ENCODE measurements at regions not wholly inside any gene's neighbourhood (a gene's known extent, or its start where the extent isn't known, plus 50 kb on each side); places are given as distances from the start of the nearest gene placed in this dataset.

DNA sequence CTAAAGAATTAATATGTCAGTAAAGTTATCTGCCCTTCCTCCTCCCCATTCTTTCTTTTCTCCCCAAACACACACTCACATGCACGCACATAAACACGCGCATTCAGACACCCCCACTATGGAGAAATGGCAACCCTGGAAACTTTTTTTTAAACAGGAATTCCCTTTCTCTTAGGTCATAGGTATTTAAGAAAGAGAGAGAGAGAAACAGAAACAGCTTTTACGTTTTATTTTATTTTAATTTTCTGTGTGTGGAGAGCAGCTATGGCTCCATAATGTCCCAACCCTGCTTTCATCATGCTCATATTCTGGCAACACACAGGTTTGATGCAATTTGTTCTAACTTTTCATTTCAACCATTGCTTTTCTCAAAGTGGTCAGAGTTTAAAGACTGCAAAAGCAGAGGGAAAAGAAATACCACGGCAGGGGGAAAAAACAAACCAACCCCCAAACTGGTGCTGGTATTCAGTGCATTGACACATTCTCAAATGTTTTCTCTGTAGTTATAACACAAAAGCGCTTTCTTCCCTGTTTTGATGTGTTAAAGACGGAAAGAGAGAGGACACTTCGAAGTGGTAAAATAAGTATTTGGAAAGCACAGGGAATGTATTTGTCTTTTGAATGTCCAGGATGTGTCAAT, 126.0 kb upstream of the TMEM161B start:
- no peak for DNase-seq

DNA sequence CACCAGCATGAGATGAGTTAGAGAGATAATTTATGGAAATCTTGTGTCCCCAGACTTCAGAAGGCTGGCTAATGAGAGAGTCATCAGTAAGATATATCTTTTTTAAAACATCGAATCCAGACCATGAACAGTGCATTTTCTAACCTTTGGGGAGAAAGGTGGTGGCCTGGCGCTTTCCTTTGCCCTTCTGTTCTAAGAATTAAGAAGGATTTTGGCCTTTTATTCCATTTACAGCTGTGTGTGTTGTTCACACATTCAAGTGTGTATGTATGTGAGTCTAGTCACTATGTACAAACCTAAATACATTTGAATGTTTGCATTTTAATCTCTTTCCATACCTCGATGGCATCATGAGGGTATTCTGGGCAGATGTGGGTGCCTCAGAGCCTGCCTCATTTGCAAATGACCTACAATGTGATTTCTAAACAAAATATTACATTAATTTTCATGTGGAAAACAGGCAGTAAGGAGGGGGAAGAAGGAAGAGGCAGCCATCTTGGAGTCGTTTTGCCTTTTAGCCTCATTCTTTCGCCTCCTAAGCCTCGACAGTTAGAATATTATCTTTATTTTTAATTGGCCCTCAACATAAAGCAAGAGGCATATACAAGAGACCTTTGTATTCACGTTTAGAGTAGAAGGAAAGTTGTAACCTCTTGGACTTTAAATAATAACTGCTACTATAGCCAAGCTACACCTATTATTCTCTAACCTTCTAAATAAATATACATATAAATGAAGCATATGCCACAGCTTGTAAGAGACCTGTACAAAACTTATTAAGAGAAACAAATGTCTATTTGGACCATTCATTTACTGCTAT, 125.3 kb upstream of the TMEM161B start:
- DNase-seq: no peak

DNA sequence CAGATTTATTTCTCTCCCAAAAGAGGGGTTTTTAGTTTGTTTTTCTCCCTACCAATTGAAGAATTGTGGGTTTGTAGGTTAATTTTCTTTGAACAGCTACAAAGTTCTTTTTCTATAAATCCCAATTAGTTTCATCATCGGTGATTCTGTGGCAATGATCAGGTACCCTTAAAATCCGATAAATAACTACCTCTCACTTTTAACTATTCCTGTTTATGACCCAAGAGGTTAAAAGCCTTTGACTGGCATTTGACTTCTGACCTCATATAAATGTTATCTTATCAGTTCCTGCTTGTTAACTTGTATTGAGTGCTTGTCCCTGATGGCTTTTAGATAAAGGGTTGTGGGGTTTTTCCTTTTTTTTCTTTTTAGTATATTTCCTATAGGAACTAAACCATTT, 124.4 kb upstream of the TMEM161B start:
- DNase-seq: no peak

DNA sequence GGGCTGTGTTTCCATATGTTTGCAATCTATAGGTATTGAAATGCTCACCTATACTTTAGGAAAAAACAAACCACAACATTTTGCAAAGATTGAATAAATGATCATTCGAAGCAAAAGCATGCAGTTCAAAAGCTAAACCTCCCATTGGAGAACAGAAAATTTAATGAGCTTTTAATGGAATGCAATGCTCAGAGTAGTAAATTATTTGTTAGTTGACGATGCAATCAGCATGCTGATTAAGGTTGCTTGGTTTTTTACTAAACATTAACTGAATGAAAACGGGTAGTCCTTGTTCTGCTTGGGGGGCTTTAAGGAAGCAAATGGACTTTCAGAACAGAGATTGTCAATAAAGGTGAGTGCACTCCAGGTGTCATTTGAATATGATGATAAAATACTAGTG, 123.3 kb upstream of the TMEM161B start:
- DNase-seq: no peak

DNA sequence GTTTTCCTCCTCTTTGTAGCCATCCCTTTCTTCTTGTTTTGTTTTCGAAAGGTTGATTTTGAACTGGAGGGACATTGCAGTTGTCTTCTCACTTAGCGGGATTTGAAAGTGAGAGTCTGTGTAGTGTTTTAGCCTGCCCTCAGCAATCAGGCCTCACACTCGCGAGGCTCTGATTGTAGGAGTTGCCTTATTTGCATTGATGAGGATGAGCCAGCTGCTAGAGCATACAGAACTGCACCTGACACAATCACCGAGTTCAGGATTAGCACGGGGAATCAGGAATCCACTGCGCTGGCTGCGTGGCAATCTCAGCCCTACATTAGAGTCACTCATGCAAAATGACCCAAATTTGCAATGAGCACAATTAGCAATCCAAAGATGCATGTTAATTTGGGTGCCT, 122.5 kb upstream of the TMEM161B start:
- DNase-seq: no peak

DNA sequence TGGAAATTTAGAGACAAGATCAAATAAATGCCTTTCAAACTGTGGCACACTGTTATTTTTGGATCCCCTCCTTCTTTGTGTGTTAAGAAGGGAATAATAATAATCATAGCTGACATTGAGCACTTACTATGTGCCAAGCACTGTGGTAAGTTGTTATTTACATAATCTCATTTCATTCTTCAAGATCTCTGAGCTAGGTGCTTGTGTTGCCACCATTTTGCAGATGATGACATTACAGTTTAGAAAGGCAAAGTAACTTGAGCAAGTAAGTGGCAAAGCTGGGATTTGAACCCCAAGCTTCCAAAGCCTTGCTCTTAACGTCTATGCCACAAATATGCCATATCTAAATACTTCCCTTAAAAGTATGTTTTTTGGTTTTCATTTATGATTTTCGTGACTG, 121.8 kb upstream of the TMEM161B start:
- no peak for DNase-seq

DNA sequence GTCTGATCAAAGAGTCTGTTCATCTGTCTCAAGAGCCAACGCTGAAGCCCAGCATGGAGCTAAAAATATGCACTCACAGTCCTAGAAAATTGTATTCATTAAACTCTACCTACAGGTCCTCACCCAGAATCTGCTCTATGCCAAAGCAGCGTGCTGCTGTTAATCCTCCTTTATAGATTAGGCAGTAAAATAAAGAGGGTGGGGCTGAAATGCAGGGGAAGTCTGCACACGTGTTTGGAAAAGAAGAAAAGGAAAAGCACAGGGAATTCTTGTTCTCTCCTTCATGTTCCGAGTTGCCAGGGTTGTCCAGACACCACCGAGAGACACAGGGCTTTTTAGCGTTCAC, 121.4 kb upstream of the TMEM161B start:
- no peak for DNase-seq

DNA sequence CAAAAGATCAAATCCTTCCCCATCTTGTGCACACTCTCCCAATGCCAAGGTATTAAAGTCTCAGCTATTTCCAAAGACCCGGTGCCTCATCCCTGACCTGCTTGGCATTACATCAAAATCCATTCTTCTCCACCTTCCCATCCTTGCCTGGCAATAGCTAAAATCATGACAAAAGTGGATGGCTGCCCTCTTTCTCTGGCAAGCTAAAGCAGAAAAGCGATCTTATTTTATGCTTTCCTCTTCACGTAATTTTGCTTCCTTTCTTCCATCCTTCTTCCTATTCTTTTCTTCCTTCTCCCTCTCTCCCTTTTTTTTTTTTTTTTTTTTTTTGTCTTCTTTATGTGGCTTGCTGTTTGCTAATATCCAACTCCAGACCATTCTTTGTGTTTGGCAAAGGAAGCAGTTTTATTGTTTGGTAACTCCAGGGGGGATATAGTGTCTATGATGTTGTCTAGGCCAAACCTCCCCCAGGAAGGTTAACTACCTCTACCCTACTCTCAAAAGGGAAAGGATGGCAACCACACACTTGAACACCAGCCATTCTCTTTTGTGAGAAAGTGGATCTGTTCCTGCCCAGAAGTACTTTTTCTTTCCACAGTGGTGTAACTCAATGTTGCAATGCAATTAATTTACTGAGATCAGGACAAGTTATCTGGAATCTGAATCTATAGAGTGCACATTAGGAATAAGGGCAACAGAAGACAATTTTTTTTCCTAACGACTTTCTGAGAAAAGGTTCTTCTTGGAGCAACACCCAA, 120.9 kb upstream of the TMEM161B start:
- DNase-seq: no peak

DNA sequence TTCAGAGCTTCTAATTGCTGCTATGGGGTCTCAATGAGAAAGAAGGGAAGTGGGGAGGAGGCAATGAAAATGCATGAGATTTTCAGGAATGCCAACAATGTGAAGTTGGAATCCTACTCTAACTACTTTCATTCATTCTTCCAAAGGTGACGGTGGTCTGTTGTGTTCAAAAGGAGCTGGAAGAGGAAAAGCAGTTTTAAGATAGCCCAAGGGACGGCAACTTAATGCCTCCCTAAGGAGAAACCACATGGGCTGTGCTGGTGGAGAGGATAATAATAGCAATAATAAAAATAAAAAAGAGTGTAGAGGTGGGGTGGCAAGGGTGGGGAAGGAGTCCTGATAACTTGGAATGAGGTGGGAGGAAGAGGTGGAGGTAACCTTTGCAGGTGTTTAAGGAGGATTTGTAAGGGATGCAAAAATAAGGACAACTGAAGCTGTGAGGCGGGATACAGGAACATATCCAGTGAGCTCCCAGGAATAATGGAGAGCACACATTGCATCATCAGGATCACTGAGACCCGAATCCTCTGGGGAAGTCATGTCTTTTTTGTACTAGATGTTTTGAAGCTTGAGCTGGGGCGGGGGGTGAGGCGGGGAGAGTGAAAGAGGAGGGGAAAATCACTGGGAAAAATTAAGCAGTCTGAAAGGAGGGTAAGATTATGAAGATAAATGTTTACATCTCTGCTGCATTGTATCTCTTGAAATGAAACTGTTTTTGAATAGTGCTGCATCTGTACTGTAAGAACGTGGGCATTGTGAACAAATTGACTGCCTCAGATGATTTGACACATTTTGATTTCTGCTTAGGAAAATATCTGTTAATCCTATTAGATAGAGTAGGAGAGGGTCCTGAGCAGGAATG, 120.1 kb upstream of the TMEM161B start:
- no peak for DNase-seq

DNA sequence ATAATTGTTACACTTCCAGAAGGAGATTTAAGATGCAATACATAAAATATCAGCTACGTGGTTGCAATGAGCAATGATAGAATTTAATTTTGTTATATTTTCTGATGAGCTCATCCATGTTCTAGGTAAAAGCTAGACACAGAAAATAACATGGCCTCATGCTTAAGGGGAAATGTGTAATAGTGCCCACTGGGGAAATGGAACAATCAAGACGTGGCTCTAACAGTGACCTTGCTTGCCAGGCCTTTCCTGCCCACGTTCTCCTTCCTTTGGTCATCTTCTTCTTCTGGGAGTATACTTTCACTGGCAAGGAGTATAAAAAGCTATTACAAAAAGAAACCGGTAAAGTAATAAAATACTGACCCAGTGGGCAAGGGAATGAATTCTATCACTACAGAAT, 116.2 kb upstream of the TMEM161B start:
- DNase-seq: no peak

DNA sequence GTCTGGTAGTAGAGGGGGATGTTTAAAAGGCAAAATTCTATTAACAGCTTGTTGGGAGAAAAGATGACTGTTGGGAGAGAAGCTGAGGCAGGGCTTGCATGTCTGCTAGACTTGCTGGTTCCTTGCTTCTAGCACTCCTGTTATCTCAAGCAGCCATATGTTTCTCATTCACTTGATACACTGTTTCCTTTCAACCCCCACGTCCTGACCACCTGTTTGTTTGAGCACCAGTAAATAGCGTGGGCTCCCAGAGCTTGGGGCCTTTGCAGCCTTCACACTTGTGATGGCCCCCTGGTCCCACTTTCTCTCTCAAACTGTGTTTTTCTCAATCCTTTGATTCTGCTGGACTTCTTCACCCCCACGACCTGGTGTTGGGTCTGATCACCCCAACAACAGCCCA, 111.7 kb upstream of the TMEM161B start:
- no peak for DNase-seq

DNA sequence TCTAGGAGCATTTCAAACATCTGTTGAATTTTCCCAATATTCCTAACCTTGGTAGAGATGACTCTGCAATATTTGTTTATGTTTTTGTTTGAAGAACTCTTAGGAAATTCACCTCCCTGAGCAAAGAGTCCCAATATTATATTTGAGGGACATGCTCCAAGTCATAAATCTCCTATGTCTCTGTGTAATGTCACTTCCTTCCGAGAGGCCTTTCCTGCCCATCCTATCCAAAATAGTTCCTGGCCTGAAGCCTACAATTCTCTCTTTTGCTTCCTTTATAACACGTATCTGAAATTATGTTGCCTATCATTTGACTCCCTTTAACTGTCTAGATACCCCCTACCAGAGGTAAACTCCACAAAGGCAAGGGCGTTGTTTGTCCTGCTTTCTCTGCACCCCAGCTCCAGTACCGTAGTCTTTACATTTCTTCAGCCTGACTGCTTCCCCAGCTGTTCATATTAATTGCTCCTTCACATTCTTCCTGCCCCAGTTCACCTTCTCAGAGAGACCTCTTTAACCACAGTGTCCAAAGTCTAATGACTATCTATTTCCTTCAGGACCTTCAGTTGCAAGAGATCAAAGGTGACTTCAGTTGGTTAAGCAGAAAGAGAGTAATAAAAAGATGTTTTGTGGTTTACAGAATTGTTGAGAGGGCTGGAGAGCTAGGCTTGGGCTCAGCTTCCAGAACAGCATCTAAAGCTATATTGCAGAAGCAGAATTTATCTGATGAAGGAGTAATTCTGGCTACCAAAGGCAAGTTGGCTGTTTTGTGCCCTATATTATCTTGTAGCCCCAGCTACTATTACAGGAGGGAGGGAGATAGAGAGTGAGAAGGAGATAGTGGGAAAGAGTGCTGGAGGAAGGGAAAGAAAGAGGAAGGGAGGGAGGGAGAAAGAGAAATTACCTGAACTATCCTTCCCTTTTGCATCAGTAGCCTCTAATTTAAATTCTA, 109.3 kb upstream of the TMEM161B start:
- DNase-seq: no peak

DNA sequence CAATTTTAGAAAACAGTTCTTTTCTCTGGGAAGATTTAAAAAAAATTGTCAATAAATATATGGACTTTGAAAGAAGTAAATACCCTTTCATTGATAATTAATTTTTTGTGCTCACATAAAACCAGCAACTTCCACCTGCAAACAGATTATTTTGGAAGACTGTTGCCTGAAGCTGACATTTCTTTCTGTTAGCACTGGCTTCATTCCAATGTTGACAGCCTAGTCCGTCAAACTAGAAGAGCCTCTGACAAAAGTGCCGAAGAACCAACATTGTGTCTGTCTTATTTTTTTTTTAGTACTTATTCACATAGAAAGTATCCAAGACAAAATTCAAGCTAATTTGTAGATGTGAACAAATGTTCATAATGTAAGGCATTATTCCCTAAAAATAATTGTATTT, 108.6 kb upstream of the TMEM161B start:
- no peak for DNase-seq

DNA sequence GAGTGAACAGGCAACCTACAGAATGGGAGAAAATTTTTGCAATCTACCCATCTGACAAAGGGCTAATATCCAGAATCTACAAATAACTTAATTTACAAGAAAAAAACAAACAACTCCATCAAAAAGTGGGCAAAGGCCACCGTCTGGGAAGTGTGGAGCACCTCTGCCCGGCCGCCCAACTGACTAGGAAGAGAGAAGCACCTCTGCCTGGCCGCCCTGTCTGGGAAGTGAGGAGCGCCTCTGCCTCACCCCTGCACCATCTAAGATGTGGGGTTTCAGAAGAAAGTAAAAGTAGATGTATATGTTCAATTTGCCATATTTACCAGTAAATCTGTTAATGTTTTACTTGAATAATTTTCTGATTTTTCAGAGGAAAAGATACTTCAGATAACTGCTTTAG, 108.1 kb upstream of the TMEM161B start:
- no peak for DNase-seq

DNA sequence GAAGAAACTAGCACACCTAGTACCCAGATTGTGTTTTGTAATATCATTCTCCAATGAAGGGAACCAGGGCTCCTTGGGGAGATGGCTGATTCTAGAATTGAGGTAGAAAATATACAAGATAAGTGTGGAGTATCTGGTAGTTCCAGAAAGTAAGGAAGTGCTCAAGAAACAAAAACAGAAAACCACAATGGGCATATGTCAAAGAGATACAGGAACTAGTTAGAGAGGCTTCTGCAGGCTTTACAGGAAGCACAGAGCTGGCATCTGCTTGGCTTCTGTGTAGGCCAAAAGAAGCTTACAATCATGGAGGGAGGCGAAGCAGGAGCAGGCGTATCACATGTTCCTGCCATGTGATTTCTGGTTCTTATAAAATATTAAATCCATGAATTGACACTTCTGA, 105.7 kb upstream of the TMEM161B start:
- DNase-seq: no peak

DNA sequence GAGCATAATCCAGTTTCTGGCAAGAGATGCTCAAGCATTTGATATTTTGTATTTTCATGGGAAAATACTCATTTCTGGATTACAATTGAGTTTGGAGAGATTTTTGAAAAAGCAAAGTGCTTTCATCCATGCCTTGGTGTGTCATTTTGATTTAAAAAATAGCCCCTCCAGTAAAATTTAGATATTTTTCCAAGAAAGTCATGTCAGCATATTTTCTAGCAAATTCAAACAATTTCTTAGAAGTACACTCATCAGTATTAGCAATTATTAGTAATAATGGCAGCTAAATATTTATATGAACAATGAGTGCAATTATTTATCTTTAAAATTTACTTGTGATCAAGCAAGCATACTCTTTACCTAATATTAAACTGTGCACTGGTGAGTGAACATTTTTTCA, 102.2 kb upstream of the TMEM161B start:
- DNase-seq: no peak

DNA sequence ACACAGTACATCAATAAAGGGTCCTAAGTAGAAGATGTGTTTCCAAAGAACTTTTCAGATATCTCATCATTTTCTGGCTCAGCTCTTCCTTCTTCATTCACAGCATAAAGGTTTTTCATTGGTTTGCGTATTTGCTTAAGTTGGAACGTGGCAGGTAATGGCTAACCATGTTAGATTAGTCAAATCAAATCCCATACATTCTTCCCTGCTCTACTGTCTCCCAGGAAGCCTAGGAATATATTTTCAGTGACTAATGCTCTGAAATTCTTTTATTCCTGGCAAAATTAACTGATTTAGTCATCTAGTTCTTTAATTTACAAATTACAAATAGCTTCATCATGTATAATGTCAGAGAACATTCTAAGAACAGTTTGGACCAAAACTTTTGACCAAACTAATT, 99.6 kb upstream of the TMEM161B start:
- no peak for DNase-seq

DNA sequence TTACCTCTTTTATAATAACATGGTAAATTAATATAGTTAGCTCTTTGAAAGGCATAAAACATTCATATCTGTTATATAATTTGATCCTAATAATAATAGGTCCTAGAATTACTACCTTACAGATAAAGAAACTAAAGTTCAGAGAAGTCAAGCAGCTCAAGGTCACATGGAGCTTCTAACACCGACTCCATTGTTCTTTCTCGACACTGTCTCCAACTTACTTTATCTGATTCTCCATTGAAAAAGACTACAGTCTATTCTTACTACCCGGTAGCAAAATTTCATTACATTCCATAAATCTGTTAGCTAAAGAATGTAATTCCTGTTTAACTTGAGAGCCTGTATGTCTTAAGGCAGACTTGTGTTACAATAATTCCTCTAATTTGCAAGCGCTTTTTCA, 96.3 kb upstream of the TMEM161B start:
- no peak for DNase-seq

DNA sequence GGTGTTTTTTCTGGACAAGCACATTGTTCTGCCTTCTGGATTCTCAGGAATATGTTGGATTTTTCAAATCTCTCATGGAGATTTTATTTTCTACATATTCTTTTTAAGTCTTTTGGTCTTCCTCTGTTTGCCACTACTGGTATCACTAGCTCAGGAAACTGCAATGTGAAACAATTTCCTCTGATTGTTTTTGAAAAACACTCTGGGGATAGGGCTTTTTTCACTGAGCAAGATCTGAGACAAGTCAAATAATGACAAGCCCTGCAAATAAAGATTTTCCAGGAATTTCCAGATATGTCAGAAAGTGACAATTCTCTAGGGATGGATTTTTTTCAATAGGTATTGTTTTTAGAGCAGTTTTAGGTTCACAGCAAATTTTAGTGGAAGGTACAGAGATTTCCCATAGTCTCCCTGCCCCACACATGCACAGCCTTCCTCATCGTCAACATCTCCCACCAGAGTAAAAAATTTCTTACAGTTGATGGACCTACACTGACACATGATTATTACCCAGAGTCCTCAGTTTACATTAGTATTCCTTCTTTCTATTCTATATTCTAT, 86.9 kb upstream of the TMEM161B start:
- no peak for DNase-seq

DNA sequence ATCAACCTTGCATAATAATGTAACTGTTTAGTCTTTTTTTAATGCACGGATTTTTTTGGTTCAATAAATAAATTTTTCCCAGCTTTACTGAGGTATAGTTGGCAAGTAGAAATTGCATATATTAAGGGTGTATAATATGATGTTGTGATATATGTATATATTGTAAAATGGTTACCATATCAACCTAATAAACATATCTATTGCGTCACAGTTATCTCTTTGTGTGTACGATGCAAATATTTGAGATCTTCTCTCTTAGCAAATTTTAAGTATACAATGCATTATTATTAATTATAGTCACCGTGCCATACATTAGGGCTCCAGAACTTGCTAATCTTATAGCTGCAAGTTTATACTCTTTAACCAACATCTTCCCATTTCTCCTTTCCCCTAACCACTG, 57.2 kb upstream of the TMEM161B start:
- no peak for DNase-seq

DNA sequence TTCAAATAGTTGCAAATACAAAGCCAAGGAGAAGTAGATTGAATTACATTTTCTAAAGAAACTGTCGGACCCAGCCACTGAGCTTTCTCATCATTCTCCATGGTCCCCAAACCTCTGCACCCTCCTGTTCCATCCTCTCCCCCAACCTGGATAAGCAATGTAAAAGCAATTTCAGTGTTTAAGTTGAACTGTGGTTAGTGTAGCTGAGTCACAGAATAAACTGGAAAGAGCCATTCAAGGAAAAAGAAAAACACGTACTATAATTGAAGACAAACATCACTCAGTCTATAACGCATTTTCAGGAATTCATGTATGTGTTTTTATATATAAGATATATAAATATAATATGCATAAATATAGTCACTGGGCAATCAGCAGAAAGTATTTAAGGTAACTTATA, 54.1 kb upstream of the TMEM161B start:
- no peak for DNase-seq

Measured in NCI-H1436 treated with DMSO at 0.1 percent for 48 hours (cell line).